SU-DHL-6 (cell line): ENCODE measurements at regions not wholly inside any gene's neighbourhood (a gene's known extent, or its start where the extent isn't known, plus 50 kb on each side); places are given as distances from the start of the nearest gene placed in this dataset.

Experiments
- H2AFZ ChIP-seq: fragments of 200-600 bp; sonication (generic); 2 replicates; pipeline ENCODE4 v1.6.1; 2014; ENCODE audit warnings: low read depth, mild to moderate bottlenecking, moderate library complexity, mixed read lengths, antibody characterized with exemption, low read length; ENCODE audit not compliant: severe bottlenecking
- H3F3A ChIP-seq: fragments of 200-600 bp; shearing (Covaris generic); 2 replicates; pipeline ENCODE4 v1.6.0; 2016; ENCODE audit warnings: antibody characterized with exemption, mild to moderate bottlenecking; ENCODE audit not compliant: insufficient read depth
- H3K27ac ChIP-seq: fragments of 200-600 bp; sonication (generic); 2 replicates; pipeline ENCODE4 v1.5.1; 2016; ENCODE audit warnings: low read depth, mild to moderate bottlenecking, low read length, moderate library complexity, mixed read lengths
- H3K27me3 ChIP-seq: fragments of 200-600 bp; sonication (generic), shearing (Covaris generic); 2 replicates; pipeline ENCODE4 v1.6.0; 2014; ENCODE audit warnings: mild to moderate bottlenecking, low read length
- H3K36me3 ChIP-seq: fragments of 200-600 bp; sonication (generic); 2 replicates; pipeline ENCODE4 v1.6.1; 2014; ENCODE audit warnings: mild to moderate bottlenecking, low read length, mixed read lengths
- H3K4me2 ChIP-seq: fragments of 300-600, 200-600 bp; shearing (Covaris generic), sonication (generic); 2 replicates; pipeline ENCODE4 v1.6.0; 2014; ENCODE audit warnings: low read length, low read depth, mild to moderate bottlenecking; ENCODE audit not compliant: poor library complexity, severe bottlenecking
- H3K4me3 ChIP-seq: fragments of 200-600 bp; sonication (generic); 2 replicates; pipeline ENCODE4 v1.5.1; 2014; ENCODE audit warnings: antibody characterized with exemption, low read length, mild to moderate bottlenecking, mixed read lengths; ENCODE audit not compliant: insufficient read depth, poor library complexity, severe bottlenecking
- H3K79me2 ChIP-seq: fragments of 200-600 bp; sonication (generic); 2 replicates; pipeline ENCODE4 v1.6.1; 2014; ENCODE audit warnings: mild to moderate bottlenecking, low read length, moderate library complexity; ENCODE audit not compliant: insufficient read depth
- H3K9ac ChIP-seq: fragments of 200-600 bp; sonication (generic); 2 replicates; pipeline ENCODE4 v1.7.0; 2014; ENCODE audit warnings: mild to moderate bottlenecking, low read length
- H3K9me2 ChIP-seq: fragments of 200-600 bp; sonication (generic); replicated peaks from 2 replicates; pipeline ENCODE4 v1.6.1; 2014; ENCODE audit warnings: low read length; ENCODE audit not compliant: insufficient read depth
- H3K9me3 ChIP-seq: fragments of 200-600 bp; sonication (generic); 2 replicates; pipeline ENCODE4 v1.6.1; 2014; ENCODE audit warnings: low read length, mixed read lengths; ENCODE audit not compliant: insufficient read depth
- H4K20me1 ChIP-seq: fragments of 200-600 bp; sonication (generic); 2 replicates; pipeline ENCODE4 v1.6.1; 2014; ENCODE audit warnings: low read depth, mild to moderate bottlenecking, antibody characterized with exemption, low read length, moderate library complexity, mixed read lengths
- EZH2phosphoT487 ChIP-seq: fragments of 200-600 bp; sonication (generic), shearing (Covaris generic); conservative IDR thresholded peaks from 2 replicates; pipeline ENCODE4 v1.6.1; 2018; ENCODE audit warnings: mild to moderate bottlenecking, antibody characterized with exemption, low read length, moderate library complexity, mixed read lengths
- TF ChIP-seq, protein P1 (sequence below): fragments of 200-600 bp; sonication (generic); IDR thresholded peaks from one replicate; pipeline ENCODE4 v1.5.1; 2017; ENCODE audit warnings: antibody characterized with exemption, mild to moderate bottlenecking, low read length, moderate library complexity; ENCODE audit not compliant: insufficient read depth, poor library complexity, severe bottlenecking

DNA sequence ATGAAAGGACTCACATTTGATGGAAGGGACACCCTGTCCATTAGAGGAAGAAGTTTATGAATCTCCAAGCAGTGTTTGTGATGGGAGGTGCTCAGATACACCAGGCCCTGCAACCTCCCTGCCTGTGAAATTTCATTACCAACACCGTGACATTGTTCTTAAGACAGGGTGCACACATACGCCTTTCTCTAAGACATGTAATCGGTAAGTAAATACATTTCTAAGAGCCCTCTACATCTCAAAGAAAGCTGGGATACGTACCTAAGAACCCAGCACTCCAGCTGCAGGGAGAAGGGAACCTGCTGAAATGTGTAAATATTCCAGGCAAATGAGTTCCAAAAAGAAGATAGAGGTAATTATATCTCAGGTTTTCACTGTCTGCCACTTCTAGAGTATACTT lies 125.0 kb upstream of the APC start:
- TF ChIP-seq, protein P1, sequence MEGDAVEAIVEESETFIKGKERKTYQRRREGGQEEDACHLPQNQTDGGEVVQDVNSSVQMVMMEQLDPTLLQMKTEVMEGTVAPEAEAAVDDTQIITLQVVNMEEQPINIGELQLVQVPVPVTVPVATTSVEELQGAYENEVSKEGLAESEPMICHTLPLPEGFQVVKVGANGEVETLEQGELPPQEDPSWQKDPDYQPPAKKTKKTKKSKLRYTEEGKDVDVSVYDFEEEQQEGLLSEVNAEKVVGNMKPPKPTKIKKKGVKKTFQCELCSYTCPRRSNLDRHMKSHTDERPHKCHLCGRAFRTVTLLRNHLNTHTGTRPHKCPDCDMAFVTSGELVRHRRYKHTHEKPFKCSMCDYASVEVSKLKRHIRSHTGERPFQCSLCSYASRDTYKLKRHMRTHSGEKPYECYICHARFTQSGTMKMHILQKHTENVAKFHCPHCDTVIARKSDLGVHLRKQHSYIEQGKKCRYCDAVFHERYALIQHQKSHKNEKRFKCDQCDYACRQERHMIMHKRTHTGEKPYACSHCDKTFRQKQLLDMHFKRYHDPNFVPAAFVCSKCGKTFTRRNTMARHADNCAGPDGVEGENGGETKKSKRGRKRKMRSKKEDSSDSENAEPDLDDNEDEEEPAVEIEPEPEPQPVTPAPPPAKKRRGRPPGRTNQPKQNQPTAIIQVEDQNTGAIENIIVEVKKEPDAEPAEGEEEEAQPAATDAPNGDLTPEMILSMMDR = no peak
- no peak for TF ChIP-seq EZH2phosphoT487

GRCh38 chr5:112614285-112614684 lies 123.4 kb upstream of the APC start:
- H3K4me3 ChIP-seq = no peak overlapping the region
- H3K36me3 ChIP-seq = no peaks in the 10 kb centered on the region
- TF ChIP-seq, protein P1 = no peak
- TF ChIP-seq EZH2phosphoT487 = no peak
- H3K27me3 ChIP-seq = no peaks in the 10 kb centered on the region
- H3K27ac ChIP-seq = no peak overlapping the region
- H3K79me2 ChIP-seq = no peaks in the 10 kb centered on the region
- no peaks in the 10 kb centered on the region for H3K9me2 ChIP-seq
- no peaks in the 10 kb centered on the region for H4K20me1 ChIP-seq
- H3K9ac ChIP-seq = no peak overlapping the region
- no peaks in the 10 kb centered on the region for H3K9me3 ChIP-seq
- no peak overlapping the region for H3K4me2 ChIP-seq
- H2AFZ ChIP-seq = no peak overlapping the region
- no peaks in the 10 kb centered on the region for H3F3A ChIP-seq

More for the DNA sequence above, 125.0 kb upstream of the APC start:
- H3K79me2 ChIP-seq = no peaks in the 10 kb centered on the region
- no peak overlapping the region for H2AFZ ChIP-seq
- H3K27ac ChIP-seq = no peak overlapping the region
- no peak overlapping the region for H3K4me2 ChIP-seq
- no peaks in the 10 kb centered on the region for H3F3A ChIP-seq
- no peaks in the 10 kb centered on the region for H3K36me3 ChIP-seq
- no peaks in the 10 kb centered on the region for H3K9me2 ChIP-seq
- H3K27me3 ChIP-seq = no peaks in the 10 kb centered on the region
- no peak overlapping the region for H3K4me3 ChIP-seq
- no peak overlapping the region for H3K9ac ChIP-seq
- H3K9me3 ChIP-seq = no peaks in the 10 kb centered on the region
- H4K20me1 ChIP-seq = no peaks in the 10 kb centered on the region

GRCh38 chr5:112614986-112615385 lies 122.7 kb upstream of the APC start:
- TF ChIP-seq, protein P1 = no peak
- TF ChIP-seq EZH2phosphoT487 = no peak
- no peaks in the 10 kb centered on the region for H3F3A ChIP-seq
- no peaks in the 10 kb centered on the region for H3K36me3 ChIP-seq
- H2AFZ ChIP-seq = no peak overlapping the region
- no peaks in the 10 kb centered on the region for H4K20me1 ChIP-seq
- no peaks in the 10 kb centered on the region for H3K9me2 ChIP-seq
- H3K9ac ChIP-seq = no peak overlapping the region
- no peak overlapping the region for H3K4me3 ChIP-seq
- H3K4me2 ChIP-seq = no peak overlapping the region
- H3K9me3 ChIP-seq = no peaks in the 10 kb centered on the region
- H3K27me3 ChIP-seq = no peaks in the 10 kb centered on the region
- H3K79me2 ChIP-seq = no peaks in the 10 kb centered on the region
- H3K27ac ChIP-seq = no peak overlapping the region
